ENCODE measurements at regions not wholly inside any gene's neighbourhood (a gene's known extent, or its start where the extent isn't known, plus 50 kb on each side); places are given as distances from the start of the nearest gene placed in this dataset.

DNA sequence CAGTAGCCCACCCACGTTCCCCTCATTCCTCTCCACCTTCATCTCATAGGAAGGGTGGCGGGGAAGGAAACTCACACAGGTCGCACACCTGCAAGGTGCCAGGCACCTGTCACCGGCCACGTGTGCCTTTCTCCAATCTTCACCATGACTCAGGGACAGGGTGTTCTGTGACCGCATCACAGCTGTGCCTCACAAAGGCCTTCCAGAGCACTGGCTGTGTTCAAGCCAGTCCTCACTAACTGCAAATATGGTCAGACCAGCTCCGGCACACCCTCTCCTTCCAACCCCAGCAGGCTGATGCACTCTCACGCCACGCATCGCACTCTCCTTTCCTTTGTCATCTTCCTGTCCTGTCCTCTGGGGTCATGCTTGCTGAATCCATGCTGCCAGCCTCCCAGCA, 415.9 kb downstream of the IRS2 start:
- no peak for DNase-seq (ENCODE audit: low read depth in 3 of 3)

DNA sequence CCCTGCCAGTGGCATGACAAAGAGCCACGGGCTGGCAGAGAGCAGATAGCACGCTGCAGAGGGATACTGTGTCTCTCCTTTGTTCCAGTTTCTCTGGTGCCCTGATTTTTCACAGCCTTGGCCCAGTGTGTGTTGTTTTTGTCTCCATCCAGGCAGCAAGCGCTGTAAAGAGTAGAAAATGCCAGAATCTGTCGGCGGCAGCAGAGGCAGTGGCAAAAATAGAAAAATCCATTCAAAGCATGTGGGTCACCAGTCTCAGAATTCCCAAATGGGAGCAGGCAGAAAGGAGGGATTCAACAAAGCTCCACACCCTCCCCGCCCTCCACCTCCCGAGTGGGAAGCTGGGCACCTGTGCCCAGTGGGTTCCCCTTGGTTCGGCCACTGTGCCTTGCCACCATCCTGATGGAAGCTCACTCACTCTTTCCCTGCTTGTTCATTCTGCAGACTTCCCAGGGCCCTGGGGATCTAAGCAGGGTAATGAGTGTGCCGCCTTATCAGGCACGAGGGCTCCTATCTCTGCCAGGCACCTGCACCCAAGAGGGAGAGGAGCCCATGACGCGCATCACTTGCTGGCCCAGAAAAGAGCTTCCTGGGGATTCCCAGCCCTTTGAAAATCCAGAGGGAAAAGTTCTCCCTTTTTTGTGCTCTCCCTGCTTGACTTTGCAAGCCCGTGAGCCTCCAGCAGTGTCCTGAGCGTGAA, 416.9 kb downstream of the IRS2 start:
- no peak for DNase-seq (ENCODE audit: low read depth in 3 of 3)

DNA sequence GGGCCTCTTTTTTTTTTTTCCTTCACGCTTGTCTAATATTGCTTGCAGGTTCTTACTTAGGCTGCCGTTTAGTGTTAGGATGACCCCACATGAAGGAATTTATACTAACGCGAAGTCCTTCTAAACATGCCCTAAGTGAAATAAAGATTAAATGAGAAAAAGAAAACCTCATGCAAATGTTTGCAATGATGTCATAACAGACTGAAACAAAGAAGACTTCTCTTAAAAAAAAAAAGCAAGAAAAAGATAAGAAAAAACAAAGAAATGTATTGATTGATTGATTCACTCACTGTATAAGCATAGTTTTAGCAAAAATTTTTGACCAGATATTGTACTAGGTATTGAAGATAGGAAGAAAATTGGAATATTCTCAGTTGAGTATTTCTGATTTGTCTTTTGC, 418.2 kb downstream of the IRS2 start:
- no peak for DNase-seq (ENCODE audit: low read depth in 3 of 3)

GRCh38 chr13:109366525-109366924, 419.9 kb downstream of the IRS2 start:
- no peak for DNase-seq (ENCODE audit: low read depth in 3 of 3)

DNA sequence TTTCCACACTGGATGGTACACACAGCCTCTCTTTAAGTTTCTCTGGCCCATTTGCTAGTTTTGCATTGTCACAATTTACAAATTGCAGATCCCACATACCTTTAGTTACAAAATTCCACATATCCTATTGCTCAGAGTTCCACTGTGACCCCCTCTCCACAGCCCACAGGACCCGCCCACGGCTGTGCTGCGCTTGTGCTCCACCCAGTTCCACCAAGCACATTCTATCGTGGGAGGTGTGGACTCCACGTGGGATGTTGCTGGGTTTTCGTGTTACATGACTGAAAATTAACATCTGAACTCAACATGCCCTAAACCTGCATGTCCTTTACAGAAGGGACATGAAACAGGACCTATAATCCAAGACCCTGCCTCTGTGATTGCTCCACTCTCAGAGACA, 423.0 kb downstream of the IRS2 start:
- DNase-seq (ENCODE audit: low read depth in 3 of 3): no peak

- DNase-seq (ENCODE audit: low read depth in 3 of 3): no peak
Observed at GRCh38 chr13:109362616-109363015, 423.8 kb downstream of the IRS2 start.

DNA sequence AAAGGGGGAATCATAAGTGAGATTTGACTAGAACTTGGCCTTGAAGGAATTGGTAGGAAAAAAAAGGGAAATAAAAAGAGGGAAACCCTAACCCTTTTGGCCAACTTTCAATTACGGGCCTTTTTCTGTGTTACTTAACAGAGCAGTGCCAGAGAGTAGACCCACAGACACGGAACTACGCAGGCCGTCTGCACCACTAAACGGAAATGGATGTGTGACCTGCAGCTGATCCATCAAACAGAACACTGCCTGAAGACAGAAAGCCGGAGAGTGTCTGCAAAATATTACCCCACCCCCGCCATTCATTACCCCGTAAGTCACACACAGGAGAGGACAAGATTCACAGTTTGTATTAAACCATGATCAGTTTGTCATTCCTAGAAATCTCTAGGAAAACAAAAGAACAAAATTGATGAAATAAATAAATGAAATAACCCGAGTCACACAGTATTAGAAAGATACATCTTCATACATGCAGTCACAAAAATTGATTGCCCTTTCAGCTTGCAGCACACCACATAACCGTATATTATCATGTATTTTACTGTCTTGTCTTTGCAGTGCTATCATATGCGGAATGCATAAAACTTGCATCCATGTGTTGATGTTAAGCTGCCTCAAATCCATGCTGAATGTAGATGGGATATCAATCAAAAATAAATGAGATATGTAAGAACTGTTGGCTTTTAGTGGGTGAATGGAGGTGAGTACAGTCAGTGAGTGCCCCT, 424.7 kb downstream of the IRS2 start:
- no peak for DNase-seq (ENCODE audit: low read depth in 3 of 3)

DNA sequence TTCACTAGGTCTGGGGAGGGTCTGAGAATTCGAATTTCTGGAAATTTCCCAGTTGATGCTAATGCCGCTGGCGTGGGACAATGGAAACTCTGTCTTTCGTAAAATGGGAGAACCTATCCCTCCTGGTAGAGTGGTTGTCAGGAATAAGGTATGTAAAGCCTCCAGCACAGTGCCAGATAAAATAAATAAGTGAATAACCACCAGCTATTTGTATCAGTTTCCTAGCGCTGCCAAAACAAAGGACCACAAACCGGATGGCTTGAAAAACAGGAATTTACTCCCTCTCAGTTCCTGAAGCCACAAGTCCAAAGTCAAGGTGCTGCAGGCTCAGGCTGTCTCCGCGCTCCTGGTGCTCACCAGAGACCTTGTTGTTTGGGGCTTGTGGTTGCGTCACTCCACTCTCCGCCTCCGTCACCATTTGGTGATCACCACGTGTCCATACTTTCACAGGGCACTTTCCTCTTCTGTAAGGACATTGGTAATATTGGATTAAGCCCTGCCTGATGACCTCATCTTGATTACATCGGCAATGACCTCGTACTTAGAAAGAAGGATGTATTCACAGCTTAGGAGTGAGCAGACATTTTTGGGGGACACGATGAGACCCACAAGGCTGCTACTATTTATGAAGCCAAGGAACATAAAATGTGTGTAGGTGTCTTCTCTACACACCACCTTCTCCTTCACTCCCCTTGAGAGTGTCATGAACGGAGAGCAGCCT, 428.5 kb downstream of the IRS2 start:
- DNase-seq (ENCODE audit: low read depth in 3 of 3): no peak

DNA sequence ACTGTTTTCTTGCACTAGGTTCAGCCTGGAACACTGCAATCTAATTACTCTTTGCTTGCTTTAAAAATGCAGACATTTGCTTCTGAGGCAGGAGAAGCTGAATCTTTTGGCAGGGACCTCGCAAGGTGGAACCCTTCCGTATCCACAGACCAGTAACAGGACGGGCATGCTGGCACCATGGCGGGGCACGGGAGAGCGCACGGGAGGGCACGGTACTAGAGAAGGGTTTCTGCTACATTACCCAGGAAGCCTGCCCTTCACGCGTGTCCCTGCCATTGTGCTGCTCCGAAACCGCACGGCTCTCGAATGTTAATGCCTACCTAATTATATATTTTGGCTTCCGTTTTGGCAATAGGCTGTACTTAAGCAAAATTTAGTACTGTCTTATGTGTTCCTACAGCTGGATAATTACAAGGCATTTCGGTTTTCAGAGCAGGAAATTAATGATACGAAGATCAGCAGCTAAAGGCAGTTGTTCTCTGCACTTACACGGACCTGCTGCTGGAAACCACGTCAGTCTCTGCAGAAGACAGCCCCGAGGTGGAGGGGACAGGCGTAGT, 430.4 kb downstream of the IRS2 start:
- no peak for DNase-seq (ENCODE audit: low read depth in 3 of 3)

GRCh38 chr13:109355166-109355565, 431.2 kb downstream of the IRS2 start:
- no peak for DNase-seq (ENCODE audit: low read depth in 3 of 3)

GRCh38 chr13:109351236-109351635, 435.1 kb downstream of the IRS2 start:
- DNase-seq (ENCODE audit: low read depth in 3 of 3): no peak

GRCh38 chr13:109348519-109349258, 437.7 kb downstream of the IRS2 start:
- no peak for DNase-seq (ENCODE audit: low read depth in 3 of 3)

DNA sequence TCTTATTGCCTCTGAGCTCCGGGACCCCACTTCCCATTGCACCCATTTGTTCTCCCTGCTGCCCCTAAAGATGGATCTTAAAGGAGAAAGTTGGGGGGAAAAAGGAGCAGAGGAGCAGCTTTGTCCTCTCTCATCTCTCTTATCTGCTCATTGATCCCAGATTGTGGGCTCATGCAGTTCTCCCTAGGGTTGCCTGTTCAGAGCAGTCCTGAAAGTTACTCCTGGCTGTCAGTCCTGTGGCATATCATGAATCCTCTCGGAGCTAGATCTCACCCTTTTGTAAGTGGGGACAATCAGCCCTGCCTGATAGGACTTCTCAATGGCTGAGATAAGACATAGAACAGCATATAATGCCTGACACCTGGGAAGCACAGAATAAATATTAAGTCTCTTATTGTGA, 440.3 kb downstream of the IRS2 start:
- DNase-seq (ENCODE audit: low read depth in 3 of 3): no peak

DNA sequence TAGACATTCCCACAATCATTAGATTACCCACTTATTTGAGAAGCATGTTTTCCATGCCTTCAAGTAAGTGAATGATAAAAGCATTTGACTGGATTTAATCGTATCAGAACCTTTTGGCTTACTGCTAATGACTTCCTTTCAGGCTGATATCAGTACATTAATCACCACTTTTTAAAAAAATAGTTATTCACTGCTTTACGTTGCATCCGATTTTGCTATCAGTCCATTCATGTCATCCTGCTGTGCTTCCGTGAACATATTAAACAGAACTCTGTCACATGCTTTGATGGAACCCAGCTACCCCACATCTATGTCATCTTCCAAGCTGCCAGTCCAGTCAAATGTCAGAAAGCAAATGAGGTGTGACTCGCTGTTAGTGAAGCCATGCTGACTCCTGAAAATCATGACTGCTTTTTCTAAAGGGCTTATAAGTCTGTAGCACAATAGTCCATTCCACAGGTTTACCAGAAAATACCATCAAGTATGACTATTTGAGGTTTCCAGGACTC, 440.9 kb downstream of the IRS2 start:
- no peak for DNase-seq (ENCODE audit: low read depth in 3 of 3)

DNA sequence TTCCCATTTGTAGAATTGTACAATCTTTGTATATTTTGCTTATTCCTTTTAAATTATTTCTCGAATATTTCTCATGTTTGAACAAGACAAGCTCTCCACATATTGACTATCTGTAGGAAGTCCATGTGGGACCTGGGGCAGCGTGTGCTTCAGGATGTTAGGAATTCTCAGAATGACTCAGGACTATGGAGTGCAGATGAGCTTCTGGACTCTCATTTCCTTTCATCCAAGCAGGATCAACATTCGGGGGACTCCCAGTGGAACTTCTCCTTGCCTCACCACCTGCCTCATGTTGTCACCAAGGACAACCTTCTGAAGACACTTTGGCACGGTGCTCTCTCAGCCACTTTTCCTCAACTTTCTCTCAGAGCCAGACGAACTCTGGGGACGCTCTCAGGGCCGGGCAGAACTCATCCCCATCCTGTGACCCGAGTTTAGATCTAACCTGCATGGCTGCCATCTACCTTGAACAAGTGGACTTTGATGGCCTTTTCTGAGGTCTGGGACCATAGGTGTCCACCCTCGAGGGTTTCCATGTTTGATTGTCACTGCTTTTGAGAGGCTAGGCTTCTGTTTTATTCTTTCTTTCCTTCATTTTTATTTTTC, 441.7 kb downstream of the IRS2 start:
- DNase-seq (ENCODE audit: low read depth in 3 of 3): no peak

- no peak for DNase-seq (ENCODE audit: low read depth in 3 of 3)
Observed at GRCh38 chr13:109336730-109337129, 449.7 kb downstream of the IRS2 start.

- no peak for DNase-seq (ENCODE audit: low read depth in 3 of 3)
Observed at GRCh38 chr13:109333893-109334651, 452.3 kb downstream of the IRS2 start.

DNA sequence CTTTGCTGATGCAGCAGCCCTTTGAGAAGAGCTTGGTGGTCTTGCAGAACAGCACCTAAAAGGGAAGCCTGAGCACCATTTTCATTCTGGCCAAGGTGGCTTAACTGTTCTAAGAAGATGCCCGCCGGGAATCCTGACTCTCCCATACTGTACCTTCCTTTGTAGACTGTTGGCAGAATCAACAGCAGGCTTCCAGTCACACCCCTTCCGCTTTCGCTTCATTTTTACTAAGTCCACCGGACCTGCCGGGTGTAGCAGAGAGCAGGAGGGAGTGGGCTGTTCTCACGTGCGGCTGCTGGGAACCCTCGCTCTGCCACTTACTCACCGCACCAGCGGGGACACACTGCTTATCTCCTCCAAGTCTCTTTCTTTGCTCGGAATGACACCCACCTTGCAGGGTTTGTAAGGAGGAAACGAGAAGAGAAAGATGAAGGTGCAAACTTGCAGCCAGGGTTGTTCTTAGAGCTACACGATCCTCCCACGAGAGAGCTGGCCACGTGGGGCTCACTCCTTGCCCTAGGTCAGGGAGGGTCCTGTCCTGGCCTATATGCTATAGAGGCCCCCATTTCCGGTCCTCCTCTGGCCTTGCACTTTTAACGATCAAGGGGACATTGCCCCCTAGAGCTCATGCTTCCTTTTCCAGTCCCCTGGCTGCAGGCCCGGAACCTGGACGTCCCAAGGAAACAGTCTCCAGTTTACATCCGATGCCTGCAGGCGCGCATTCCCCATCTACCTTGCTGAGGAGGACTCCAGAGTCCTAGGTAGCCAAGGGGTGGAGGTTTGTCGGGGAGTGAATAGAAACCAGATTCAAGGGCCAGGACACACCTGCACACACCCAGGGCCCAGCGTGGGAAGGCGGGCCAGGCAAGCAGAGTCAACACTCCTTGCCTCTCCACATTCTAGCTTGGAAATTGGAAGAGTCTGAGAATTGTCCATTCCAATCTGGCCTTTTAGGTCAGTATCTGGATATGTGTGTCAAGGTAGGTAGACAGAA, 453.6 kb downstream of the IRS2 start:
- no peak for DNase-seq (ENCODE audit: low read depth in 3 of 3)

- no peak for DNase-seq (ENCODE audit: low read depth in 3 of 3)
Observed at GRCh38 chr13:109331898-109332297, 454.5 kb downstream of the IRS2 start.

Measured in stimulated activated CD4-positive, alpha-beta T cell treated with anti-CD3 and anti-CD28 coated beads, TNF-alpha, amount 100 ng/mL, for 48 hours (primary cell).